Mesendoderm (in vitro differentiated cells): ENCODE measurements at regions not wholly inside any gene's neighbourhood (a gene's known extent, or its start where the extent isn't known, plus 50 kb on each side); places are given as distances from the start of the nearest gene placed in this dataset.
"Not testable (repeated sequence)": the region's sequence is repeated elsewhere in the genome, so short reads cannot be mapped to it uniquely, and the experiment has no call there.

Experiments used
- DNase-seq: peaks from one replicate; pipeline ENCODE4 v3.0.0; 2013
- H2AK5ac ChIP-seq: 2 replicates; pipeline ENCODE4 v1.6.1; 2013; ENCODE audit warnings: low read length, inconsistent platforms
- H2BK120ac ChIP-seq: 2 replicates; pipeline ENCODE4 v1.6.1; 2013; ENCODE audit warnings: low read depth, mild to moderate bottlenecking, low read length, moderate library complexity, mixed read lengths
- H2BK15ac ChIP-seq: replicated peaks from 2 replicates; pipeline ENCODE4 v1.6.1; 2013; ENCODE audit warnings: low read depth, mild to moderate bottlenecking, moderate library complexity
- H2BK5ac ChIP-seq: 2 replicates; pipeline ENCODE4 v1.6.1; 2013; ENCODE audit warnings: low read length, inconsistent platforms
- H3K18ac ChIP-seq: 2 replicates; pipeline ENCODE4 v1.6.1; 2013; ENCODE audit warnings: mild to moderate bottlenecking, low read length, mixed read lengths
- H3K23ac ChIP-seq: one replicate; pipeline ENCODE4 v1.6.1; 2013; ENCODE audit warnings: low read length
- H3K27ac ChIP-seq: 2 replicates; pipeline ENCODE4 v1.5.1; 2013; ENCODE audit warnings: low read depth, mild to moderate bottlenecking, inconsistent platforms, low read length, moderate library complexity
- H3K27me3 ChIP-seq: 2 replicates; pipeline ENCODE4 v1.6.1; 2013; ENCODE audit warnings: low read length, control low read depth, mild to moderate bottlenecking, inconsistent platforms; ENCODE audit not compliant: insufficient read depth, poor library complexity
- H3K36me3 ChIP-seq: 2 replicates; pipeline ENCODE4 v1.6.1; 2013; ENCODE audit warnings: low read length, inconsistent platforms; ENCODE audit not compliant: control insufficient read depth, insufficient read depth
- H3K4ac ChIP-seq: one replicate; pipeline ENCODE4 v1.6.1; 2013; ENCODE audit warnings: low read depth, mild to moderate bottlenecking, low read length, moderate library complexity
- H3K4me1 ChIP-seq: 2 replicates; pipeline ENCODE4 v1.6.1; 2013; ENCODE audit warnings: low read depth, low read length, inconsistent platforms; ENCODE audit not compliant: control insufficient read depth
- H3K4me2 ChIP-seq: 2 replicates; pipeline ENCODE4 v1.6.1; 2013; ENCODE audit warnings: low read length
- H3K4me3 ChIP-seq: 2 replicates; pipeline ENCODE4 v1.5.1; 2013; ENCODE audit warnings: mild to moderate bottlenecking, low read length
- H3K56ac ChIP-seq: one replicate; pipeline ENCODE4 v1.6.1; 2013; ENCODE audit warnings: low read length
- H3K79me1 ChIP-seq: 2 replicates; pipeline ENCODE4 v1.6.1; 2013; ENCODE audit warnings: low read length, inconsistent platforms
- H3K79me2 ChIP-seq: 2 replicates; pipeline ENCODE4 v1.6.1; 2013; ENCODE audit warnings: mild to moderate bottlenecking, low read length; ENCODE audit not compliant: control insufficient read depth, insufficient read depth
- H3K9ac ChIP-seq: 2 replicates; pipeline ENCODE4 v1.6.1; 2013; ENCODE audit warnings: low read length, inconsistent platforms
- H4K5ac ChIP-seq: one replicate; pipeline ENCODE4 v1.6.1; 2013; ENCODE audit warnings: low read length
- H4K8ac ChIP-seq: one replicate; pipeline ENCODE4 v1.6.1; 2013; ENCODE audit warnings: low read depth, mild to moderate bottlenecking, control low read depth, low read length, moderate library complexity
- WGBS: extraction: QIAGEN DNeasy Blood & Tissue Kit; methylation state at CpG from one replicate; pipeline ENCODE4 v1.1.7; 2013; ENCODE audit warnings: low lambda C conversion rate, missing lambda C conversion rate; ENCODE audit not compliant: insufficient coverage; ENCODE audit errors: extremely low coverage; 5-methylcytosine and 5-hydroxymethylcytosine counted together

- no peak overlapping the region for H3K23ac ChIP-seq
- H2BK120ac ChIP-seq = no peak overlapping the region
- no peak overlapping the region for H3K27ac ChIP-seq
- H2BK5ac ChIP-seq = no peak overlapping the region
- H3K27me3 ChIP-seq = no peaks in the 10 kb centered on the region
- H3K56ac ChIP-seq = no peak overlapping the region
- no peak overlapping the region for H3K4me3 ChIP-seq
- H3K9ac ChIP-seq = no peak overlapping the region
- no CpG with 5 or more reads among the region's 4 CpGs for WGBS
- H2BK15ac ChIP-seq = no peak overlapping the region
- H3K18ac ChIP-seq = no peak overlapping the region
- no peaks in the 10 kb centered on the region for H3K4me1 ChIP-seq
- no peak overlapping the region for H3K4me2 ChIP-seq
- H3K79me2 ChIP-seq = no peaks in the 10 kb centered on the region
- H3K79me1 ChIP-seq = no peaks in the 10 kb centered on the region
- H3K4ac ChIP-seq = no peak overlapping the region
- H4K8ac ChIP-seq = no peak overlapping the region
- no peaks in the 10 kb centered on the region for H3K36me3 ChIP-seq
- no peak overlapping the region for H2AK5ac ChIP-seq
- no peak overlapping the region for H4K5ac ChIP-seq
- DNase-seq = no peak
These were observed 61.1 kb upstream of the CCL21 start for GRCh38 chr9:34771007-34771406.

- not testable (repeated sequence) for H3K9ac ChIP-seq, H2AK5ac ChIP-seq, H2BK120ac ChIP-seq, H2BK5ac ChIP-seq, H3K79me2 ChIP-seq, H3K18ac ChIP-seq, H2BK15ac ChIP-seq, H3K36me3 ChIP-seq, H4K5ac ChIP-seq, H3K4me1 ChIP-seq, H3K4me2 ChIP-seq, H3K79me1 ChIP-seq, H4K8ac ChIP-seq, H3K4me3 ChIP-seq, H3K27ac ChIP-seq, H3K56ac ChIP-seq, H3K4ac ChIP-seq, H3K23ac ChIP-seq, H3K27me3 ChIP-seq
- WGBS = no CpG with 5 or more reads among the region's 9 CpGs
- DNase-seq = peak; percentile 26
These were observed 57.2 kb upstream of the CCL21 start for GRCh38 chr9:34767087-34767486.

DNA sequence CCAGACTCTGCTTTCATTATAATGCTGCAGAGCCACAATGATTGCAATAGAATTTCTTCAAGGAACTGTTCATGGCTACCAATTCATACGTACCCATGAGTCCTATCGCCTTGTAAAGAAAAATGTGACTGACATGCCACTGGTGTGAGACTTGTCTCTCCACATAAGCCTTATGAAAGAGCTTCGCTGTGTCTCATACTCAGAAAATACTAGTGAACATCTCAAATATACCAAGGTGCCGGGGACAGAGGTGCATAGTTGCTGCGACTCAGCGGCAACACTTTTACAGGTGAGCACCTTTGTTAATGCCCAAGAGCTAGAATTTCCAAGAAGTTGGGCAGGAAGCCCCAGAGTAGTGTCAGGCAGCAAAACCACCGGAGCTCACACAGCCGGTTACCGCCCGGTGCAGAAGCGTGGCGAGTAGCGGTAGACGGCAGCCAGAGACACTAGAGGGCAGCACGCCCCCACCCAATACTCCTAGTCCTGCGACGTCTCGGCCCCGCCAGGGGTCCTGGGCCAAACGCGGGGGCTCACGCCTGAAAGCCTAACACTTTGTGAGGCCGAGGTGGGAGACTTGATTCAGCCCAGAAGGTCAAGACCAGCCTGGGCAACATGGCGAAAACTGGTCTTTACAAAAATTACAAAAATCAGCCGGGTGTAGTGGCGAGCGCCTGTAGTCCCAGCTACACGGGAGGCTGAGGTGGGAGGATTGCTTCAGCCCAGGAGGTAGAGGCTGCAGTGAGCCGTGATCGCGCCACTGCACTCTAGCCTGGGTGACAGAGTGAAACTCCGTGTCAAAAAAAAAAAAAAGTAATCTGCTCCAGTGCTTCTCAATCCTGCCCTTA lies 50.5 kb upstream of the CCL21 start:
- H2AK5ac ChIP-seq, H4K8ac ChIP-seq, H3K27me3 ChIP-seq, H3K4me3 ChIP-seq, H2BK120ac ChIP-seq, H3K27ac ChIP-seq, H2BK15ac ChIP-seq, H3K4me1 ChIP-seq, H3K4me2 ChIP-seq, H4K5ac ChIP-seq, H3K23ac ChIP-seq, H3K9ac ChIP-seq, H3K79me2 ChIP-seq, H3K36me3 ChIP-seq, H3K4ac ChIP-seq, H2BK5ac ChIP-seq, H3K56ac ChIP-seq, H3K18ac ChIP-seq, H3K79me1 ChIP-seq: not testable (repeated sequence)
- WGBS = no CpG with 5 or more reads among the region's 32 CpGs
- peak; percentile 62 for DNase-seq
